Suppressor macrophage (primary cell): ENCODE measurements at regions not wholly inside any gene's neighbourhood (a gene's known extent, or its start where the extent isn't known, plus 50 kb on each side); places are given as distances from the start of the nearest gene placed in this dataset.

Experiments used
- DNase-seq, 4 experiments: peaks; one replicate each; pipeline ENCODE4 v3.0.0-alpha.2; 2020 to 2022

GRCh38 chr7:156475666-156476065, 164.9 kb upstream of the RNF32 start:
- DNase-seq = no peak

DNA sequence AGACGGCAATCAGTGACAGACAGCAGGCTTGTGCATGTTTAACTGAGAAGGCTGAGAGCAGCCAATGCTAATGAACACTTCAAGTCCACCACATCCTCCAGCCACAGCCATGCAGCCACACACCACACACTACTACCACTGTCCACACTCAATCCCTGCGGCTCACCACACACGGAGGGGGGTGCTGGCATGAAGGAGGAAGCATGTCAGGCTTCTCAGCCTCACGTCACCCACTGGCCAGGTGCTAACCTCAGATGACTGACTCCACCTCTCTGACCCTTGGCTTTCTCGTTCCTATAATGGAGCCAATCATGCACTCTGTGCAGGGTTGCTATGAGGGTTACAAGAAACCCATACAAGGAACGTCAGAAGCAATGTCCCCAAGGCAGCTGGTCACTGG, 165.4 kb upstream of the RNF32 start:
- no peak for DNase-seq

GRCh38 chr7:156474241-156474743, 166.3 kb upstream of the RNF32 start:
- peak in 2 of 4 experiments; percentile 6 to 17 for DNase-seq

GRCh38 chr7:156473476-156474240, 166.9 kb upstream of the RNF32 start:
- peak; percentile 30 to 62 (median 47) for DNase-seq

DNA sequence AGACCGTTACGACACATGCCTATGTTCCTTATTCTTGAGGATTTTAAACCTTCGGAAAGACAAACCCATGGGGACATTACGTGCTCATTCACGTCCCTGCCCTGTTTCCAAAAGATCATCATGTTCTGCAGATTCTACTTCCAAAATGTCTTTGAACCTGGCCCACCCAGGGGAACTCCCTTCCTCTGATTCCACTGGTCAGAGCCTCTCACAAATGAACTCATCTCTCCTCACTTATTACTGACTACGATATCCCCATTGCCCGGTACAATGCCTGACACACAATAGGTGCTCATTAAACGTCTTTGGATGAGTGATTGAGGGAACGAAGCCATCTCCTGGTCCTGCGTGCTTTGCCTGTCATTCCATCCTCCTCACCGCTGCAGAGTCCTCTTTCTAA, 168.3 kb upstream of the RNF32 start:
- no peak for DNase-seq

GRCh38 chr7:156470399-156471320, 169.9 kb upstream of the RNF32 start:
- DNase-seq = no peak

GRCh38 chr7:156466955-156467625, 173.5 kb upstream of the RNF32 start:
- DNase-seq = no peak

GRCh38 chr7:156466272-156466671, 174.3 kb upstream of the RNF32 start:
- DNase-seq = no peak

DNA sequence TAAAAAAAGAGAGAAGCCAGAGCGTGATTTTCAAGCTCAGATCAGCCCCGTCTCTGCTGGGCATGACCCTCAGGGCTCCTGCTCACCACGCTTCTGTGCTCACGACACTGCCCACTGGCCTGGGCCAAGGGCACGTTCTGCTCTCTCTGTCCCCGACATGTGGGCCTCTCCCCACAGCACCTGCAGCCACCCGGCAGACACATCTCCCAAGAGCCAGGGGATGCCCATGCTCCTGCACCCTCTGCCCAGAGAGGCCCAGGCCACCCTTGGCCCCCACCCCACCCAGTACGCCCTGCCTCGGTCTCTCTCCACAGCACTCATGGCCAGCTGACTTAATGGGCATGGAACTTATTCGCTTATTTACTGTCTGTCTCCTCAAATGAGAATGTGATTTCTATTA, 175.4 kb upstream of the RNF32 start:
- DNase-seq = no peak

- DNase-seq = no peak
Measured at GRCh38 chr7:156464339-156464738, 176.2 kb upstream of the RNF32 start.

DNA sequence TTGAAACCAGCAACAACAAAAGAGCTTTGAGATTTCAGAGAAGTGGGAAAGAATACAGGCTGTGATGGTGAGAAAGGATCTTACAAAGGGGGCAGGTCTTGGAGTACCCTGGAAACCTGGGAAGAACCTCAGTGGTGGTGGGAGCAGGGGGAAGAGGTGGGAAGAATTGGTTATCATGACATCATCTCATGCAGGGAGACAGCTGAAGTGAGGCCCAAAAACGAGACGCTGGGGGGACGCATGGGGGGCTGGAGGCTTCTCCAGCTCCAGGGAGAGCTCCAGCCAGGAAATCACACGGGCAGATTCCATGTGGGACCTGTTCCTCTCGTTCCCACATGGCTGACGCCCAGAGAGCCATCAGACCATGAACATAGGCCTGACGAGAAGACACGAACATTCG, 177.3 kb upstream of the RNF32 start:
- no peak for DNase-seq

DNA sequence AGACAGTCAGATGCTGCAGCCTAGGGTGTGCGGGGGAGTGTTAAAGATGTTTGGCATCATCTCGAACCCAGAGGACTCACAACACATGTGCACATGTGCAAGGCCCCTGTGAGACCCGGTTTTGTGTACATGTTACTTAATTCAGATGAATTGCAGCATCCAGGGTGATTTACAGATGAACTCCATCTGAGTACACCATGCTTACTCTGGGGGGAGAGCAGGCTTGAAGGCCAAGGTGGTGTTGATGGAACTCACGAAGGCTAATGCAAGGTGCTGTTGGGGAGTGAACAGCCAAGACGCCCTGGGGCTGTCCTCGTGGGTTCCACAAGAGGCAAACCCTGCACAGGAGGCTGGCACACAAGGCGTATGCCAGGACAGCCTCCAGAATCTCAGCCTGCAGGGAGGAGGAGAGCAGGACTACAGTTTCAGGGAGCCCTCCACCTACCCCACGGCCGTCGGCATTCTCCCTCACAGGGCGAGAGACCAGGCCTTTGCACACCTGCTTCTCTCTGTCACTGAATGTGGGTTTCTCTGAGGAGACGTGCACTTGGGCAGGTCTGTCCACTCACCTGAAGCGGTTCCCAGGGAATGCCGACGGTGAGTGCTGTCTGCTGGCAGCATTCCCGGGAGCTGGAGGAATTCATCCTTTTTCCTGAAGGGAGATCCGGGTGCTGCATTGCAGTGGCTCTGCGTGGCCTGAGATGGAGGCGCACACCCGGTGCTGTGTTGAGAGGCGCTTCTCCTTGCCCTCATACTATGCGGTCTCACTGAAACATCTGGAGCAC, 178.5 kb upstream of the RNF32 start:
- DNase-seq = no peak

- no peak for DNase-seq
Measured at GRCh38 chr7:156460858-156461627, 179.5 kb upstream of the RNF32 start.

- no peak for DNase-seq
Measured at GRCh38 chr7:156459582-156459981, 181.0 kb upstream of the RNF32 start.

GRCh38 chr7:156459067-156459466, 181.5 kb upstream of the RNF32 start:
- DNase-seq = no peak

- DNase-seq = no peak
Measured at GRCh38 chr7:156458011-156458410, 182.6 kb upstream of the RNF32 start.

DNA sequence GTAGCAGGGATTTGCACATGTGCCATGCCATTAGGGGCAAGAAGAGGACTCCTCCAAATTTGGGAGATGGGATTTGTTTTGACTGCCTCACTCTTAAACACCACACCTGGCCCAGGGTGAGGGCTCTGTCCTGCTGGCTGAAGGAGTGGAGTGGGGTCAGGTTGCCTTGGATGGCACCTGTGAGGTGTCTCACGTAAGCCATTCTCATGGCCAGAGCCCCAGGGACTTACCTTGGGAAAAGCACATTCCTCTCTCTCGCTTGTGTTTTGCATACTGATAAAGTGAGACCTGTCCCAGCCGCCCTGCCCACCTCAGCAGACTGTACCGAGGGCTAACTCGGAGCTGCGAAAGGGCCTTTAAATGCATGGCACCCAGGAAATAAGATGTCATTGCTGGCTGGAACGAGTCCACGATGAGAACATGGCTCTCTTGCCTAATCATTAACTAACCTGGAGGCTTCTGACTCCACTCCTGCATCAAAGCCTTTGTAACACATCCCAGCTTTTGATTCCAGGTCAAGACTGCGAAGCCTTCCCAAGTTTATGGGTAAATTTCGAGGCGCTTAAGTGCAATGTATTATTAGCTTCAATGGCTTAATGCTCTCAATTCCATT, 184.0 kb upstream of the RNF32 start:
- no peak for DNase-seq

- no peak for DNase-seq
Measured at GRCh38 chr7:156456032-156456431, 184.5 kb upstream of the RNF32 start.

DNA sequence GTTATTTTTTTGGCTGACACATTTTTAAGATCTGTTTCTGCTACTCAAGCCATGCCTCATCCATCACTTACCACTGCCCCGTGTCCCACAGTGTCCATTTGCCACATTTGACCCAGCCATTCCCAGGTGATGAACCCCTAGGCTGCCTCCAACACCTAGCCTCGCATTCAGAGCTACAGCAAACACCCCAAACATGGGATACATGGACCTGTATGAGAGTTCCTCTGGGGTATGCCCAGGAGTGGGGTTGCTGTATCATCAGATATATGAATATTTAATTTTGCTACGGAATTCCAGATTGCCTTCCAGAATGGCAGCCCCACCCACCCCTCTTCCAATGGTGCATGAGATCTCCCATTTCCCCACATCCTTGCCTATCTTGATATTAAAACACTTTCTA, 190.1 kb upstream of the RNF32 start:
- DNase-seq = no peak

DNA sequence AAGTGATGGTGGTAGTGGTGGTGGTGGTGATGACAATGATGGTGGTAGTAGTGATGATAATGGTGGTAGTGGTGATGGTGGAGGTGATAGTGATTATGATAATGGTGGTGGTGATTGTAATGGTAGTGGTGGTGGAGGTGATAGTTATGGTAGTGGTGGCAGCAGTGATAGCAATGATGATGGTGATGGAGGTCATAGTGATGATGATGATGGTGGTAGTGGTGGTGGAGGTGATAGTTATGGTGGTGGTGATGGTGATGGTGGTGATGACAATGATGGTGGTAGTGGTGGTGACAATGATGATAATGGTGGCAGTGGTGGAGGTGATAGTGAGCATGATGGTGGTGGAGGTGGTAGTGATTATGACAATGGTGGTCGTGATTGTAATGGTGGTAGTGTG, 191.7 kb upstream of the RNF32 start:
- DNase-seq = no peak

GRCh38 chr7:156446990-156447389, 193.6 kb upstream of the RNF32 start:
- no peak for DNase-seq
